ENCODE measurements at regions not wholly inside any gene's neighbourhood (a gene's known extent, or its start where the extent isn't known, plus 50 kb on each side); places are given as distances from the start of the nearest gene placed in this dataset. TPM values are rescaled to one million over a fixed set of nuclear protein-coding genes. Genes with fewer than 3 reads are reported as not detected.

MicroRNA genes in the stretch of these regions (microRNA counts, 767-probe panel; counts per million panel counts)
- microRNA hsa-miR-1305: 0 counts per million in 2 donors

Small RNA genes lying in the stretch of these regions (microRNA-seq; reads per million reads assigned to microRNA genes)
- not detected for gene MIR1305

Small RNA genes lying in the stretch of these regions (small RNA-seq; reads per million reads assigned to genes)
- not detected for gene AC018710.1
- not detected for gene AC019235.1
- not detected for gene MIR1305
- gene RF00571: not detected
- gene RN7SKP13: not detected
- not detected for gene RNA5SP173
- gene RNU1-45P: not detected
